CD4-positive, alpha-beta T cell treated with Interleukin-17A for 4 hours (primary cell): ENCODE measurements at regions not wholly inside any gene's neighbourhood (a gene's known extent, or its start where the extent isn't known, plus 50 kb on each side); places are given as distances from the start of the nearest gene placed in this dataset.

Source experiments
- DNase-seq: peaks from one replicate; pipeline ENCODE4 v3.0.0-alpha.2; 2020; ENCODE audit warnings: mixed read lengths

DNA sequence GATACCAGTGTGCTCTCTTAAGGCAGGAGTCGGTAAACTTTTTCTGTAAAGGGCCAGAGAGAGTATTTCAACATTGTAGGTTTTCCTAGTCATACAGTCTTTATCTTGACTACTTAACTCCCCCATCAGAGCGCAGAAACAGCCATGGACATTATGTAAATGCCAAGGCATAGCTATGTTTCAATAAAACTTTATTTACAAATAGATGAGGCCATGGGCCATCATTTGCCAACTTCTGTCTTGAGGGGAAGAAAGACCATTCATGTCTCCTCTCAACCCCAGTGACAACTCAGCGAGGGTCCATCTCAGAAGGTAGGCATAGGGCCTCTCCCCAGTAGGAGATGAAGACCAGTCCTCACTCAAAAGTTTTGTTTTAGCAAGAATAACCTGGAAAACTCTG, 301.3 kb downstream of the FBXW7 start:
- DNase-seq = no peak

- DNase-seq = no peak
Observed at GRCh38 chr4:152232271-152232670, 303.6 kb downstream of the FBXW7 start.

DNA sequence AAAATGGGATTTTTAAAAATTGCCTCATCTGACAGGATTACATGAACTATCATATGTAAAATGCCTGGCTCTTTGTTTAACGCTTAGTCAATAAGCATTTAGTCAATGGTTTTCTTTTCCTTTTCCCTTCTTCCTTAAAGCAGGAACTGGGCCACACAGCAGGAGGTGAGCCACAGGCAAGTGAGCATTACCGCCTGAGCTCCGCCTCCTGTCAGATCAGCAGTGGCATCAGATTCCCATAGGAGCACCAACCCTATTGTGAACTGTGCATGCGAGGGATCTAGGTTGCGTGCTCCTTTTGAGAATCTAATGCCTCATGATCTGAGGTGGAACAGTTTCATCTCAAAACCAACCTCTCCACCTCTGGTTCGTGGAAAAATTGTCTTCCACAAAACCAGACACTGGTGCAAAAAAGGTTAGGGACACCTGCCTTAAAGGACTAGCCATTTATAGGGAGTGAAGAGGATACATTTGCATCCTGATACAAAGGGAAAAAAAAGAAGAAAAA, 306.1 kb downstream of the FBXW7 start:
- no peak for DNase-seq

GRCh38 chr4:152225680-152226079, 310.2 kb downstream of the FBXW7 start:
- no peak for DNase-seq

GRCh38 chr4:152224721-152225420, 311.0 kb downstream of the FBXW7 start:
- DNase-seq = no peak

DNA sequence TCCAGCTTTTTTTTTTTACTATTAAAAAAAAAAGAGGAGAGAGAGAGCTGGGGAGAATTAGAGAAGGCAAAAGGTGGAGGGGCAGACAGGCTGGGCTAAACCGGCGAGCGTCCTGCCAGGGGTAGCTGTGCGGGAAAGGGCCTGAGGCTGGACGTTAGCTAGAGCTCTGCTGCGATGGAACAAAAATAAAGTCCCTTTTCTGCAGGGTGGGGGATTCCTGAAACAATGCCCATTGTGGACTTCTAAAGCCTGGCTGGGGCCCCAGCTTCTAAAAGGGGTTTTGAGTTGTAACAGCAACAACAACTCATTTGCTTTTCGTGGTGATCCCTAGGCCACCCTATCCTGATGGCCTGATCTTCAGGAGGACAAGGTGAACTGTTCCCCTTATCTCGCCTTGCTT, 311.7 kb downstream of the FBXW7 start:
- DNase-seq = no peak

- no peak for DNase-seq
Observed at GRCh38 chr4:152223600-152223999, 312.3 kb downstream of the FBXW7 start.

- peak; percentile 49 for DNase-seq
Observed at GRCh38 chr4:152221816-152222516, 313.9 kb downstream of the FBXW7 start.

DNA sequence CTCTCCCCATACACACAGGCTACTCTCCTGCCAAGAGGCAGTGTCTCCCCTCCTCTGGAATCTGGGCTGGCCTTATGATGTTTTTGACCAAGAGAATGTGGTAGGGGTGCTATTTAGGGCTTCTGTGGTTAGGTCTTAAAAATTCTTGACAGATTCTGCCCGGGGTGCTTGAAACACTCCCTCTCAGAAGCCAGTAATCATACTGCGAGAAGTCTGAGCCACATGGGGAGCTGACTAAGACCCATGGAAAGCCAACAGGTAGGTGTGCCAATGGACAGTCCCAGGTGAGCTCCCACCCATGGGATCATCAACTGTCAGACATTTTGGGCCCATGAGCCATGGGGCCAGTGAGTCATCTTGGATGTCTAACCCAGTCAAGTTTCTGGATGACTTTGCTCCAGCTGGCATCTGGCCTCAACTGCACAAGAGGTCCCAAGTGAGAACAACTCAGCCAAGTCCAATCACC, 315.7 kb downstream of the FBXW7 start:
- no peak for DNase-seq

DNA sequence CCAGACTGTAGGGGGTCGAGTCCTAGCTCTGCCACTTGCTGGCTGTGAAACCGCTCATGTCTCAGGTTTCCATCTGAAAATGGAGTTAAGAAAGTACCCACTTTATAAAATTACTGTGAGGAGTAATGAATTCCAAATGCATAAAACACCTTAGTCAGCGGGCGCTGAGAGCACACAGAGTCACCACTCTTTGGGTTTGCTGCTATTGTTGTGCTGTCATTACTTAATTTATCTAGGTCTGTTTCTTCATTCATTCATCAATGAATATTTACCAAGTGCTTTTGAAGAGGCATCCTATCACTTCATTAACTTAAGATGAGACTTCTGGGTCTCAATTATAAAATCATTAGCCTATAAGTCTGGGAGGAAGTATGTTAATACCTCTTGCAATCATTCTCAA, 317.3 kb downstream of the FBXW7 start:
- DNase-seq = no peak

GRCh38 chr4:152217896-152218295, 318.0 kb downstream of the FBXW7 start:
- no peak for DNase-seq

DNA sequence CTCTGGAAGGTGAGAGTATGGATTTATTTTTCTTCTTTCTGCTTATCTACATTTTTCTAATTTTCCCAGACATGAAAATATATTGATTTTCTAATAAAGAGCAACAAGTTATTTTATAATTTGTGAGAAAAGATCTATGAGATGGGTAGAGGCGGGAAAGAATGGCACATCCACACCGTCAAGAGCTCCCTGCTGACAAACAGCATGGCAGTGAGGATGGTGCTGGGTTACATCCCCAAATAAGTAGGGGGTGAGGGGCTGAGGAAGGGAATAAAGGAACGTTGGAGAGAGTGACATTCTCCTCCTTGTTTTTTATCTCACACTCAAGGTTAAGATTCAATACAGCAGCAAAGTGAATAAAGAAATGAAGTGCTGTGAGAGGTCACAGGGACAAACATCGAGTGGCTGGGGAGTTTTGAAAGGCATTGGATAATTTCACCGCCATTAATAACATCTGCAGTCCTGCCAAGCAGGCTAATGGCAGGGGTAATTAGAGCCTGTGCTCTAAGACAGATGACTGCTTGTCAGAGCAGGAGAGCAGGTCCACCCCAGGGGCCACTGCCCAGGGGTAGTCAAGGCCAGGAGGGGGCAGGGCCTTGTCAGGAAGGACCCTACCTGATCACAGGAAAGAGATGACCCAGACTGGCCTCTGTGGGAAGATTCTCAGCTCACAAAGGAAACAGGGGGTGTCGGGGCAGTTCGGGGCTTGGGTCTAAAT, 323.8 kb downstream of the FBXW7 start:
- DNase-seq = no peak

DNA sequence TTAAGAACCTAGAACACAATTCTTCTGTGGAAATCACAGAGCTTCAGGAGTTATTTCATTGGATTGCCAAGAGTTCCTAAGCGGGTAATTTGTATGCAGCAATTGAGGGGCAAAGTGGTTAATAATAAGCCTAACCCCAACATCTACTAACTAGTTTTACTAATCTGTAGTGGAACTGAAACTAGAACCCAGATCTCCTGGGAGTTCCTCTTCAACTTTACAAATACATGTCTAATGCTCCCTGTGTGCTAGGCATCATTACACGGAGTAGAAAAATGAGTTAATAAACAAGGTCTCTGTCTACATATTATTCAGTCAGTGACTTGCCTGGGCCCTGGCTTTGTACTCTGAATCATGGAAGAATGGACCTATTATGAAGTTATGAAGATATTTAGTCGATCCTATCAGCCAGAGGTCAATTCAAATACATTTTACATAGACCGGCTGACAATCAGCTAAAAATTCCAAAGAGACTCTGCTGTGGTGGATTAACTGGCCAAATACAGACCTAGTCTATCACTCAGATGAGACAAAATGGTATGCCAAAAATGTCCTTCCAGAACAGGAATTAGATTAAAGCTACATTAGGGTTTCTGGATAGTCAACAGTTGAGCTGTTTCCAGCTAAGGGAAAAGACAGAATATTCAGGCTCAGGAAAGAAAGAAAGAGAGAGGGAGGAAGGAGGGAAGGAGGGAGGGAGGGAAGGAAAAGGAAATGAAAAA, 326.0 kb downstream of the FBXW7 start:
- no peak for DNase-seq

- DNase-seq = no peak
Observed at GRCh38 chr4:152207378-152207720, 328.5 kb downstream of the FBXW7 start.

- no peak for DNase-seq
Observed at GRCh38 chr4:152206646-152207377, 329.1 kb downstream of the FBXW7 start.

- no peak for DNase-seq
Observed at GRCh38 chr4:152206185-152206584, 329.7 kb downstream of the FBXW7 start.

DNA sequence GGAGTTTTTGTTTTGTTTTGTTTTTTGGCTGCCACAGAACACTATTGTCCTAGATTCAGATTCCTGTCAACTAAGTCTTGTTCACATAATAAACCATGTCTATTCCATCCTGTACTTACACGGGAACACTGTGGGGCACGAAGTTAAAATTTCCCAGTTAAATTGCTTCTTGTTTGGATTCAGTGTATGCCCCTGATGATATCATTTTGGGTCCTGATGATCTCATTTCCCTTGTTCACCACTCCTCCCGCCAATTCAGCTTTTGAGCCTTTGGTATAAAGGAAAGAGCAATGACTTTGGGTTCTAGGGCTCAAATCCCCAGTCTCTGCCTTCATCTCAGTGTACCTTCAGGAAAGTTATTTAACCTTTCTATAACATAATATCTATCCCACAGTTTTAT, 333.5 kb downstream of the FBXW7 start:
- DNase-seq = no peak

GRCh38 chr4:152200511-152201333, 335.2 kb downstream of the FBXW7 start:
- DNase-seq = no peak

DNA sequence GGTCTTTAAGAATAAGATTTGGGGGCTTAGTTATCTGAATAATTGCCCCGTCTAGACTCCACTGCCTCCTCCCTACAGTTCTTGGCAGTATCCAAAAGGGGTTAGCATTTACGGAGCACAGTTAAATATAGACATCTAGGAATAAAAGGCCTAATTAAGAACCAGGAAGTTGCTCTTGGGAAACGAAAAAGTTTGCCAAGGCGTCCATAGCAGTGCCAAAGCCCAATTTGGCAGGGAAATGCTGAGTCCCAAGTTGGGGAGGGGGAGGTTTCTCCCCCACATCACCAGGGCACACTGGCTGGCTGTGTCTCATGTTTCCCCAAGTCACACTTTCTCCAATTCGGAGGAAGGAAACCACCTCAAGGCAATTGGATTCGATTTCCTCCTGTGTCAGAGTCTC, 338.7 kb downstream of the FBXW7 start:
- DNase-seq = no peak

DNA sequence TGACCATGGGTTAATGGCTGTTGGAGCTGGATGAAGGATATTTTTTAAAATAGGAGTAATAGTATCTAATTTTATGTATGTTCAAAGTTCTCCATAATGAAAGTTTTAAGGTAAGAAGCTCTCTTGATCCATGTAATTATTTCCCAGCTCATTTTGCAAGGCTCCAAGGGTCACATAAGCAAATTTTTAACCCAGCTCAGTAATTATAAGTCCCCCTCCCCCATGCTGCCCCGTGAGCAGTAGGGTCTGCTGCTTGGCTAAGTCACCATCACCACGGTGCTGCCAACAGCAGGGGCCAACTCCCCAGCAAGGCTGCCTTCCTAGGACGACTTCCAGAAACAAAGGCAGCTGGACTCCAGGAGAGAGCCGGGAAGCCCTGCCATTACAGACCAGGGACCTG, 340.0 kb downstream of the FBXW7 start:
- DNase-seq = no peak

DNA sequence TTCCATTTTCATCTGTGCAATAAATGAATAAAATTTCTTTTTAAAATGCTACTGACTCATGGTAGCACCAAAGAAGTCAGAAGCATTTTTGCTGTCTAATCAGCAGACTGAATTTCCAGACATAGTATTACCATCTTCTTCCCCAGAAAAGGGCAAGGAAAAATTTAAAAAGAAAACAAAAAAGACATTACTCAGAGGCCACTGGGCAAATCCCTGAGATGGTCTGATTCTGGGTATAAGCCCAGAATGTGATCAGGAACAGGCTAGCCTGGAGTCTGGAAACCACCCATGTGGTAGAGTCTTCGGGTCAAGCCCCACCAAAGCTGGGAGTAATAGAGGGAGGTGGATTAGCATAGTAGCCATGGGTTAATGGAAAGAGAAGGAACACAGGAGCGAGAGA, 342.8 kb downstream of the FBXW7 start:
- DNase-seq = no peak

DNA sequence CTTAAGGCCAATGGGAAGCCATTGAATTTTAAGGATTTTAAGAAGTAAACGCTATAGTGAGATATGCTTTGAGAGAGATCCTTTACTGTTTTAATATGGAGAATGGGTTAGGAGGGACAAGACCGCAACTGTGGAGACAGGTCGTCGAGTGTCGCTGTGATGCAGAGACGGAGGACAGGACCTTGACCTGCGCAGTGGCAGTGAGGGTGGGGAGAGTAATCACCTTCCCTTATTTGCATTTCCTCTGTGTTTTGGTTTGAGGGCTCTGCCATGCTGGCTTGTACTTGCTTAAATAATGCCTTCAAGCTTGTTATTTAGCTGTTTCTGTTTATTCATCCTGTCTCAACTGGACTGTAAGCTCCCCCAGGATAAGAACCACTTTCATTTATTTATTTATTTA, 345.0 kb downstream of the FBXW7 start:
- DNase-seq = no peak
